Bronchial epithelial cell (primary cell): ENCODE measurements at regions not wholly inside any gene's neighbourhood (a gene's known extent, or its start where the extent isn't known, plus 50 kb on each side); places are given as distances from the start of the nearest gene placed in this dataset.

ENCODE experiments used
- DNase-seq: peaks from one replicate; pipeline ENCODE4 v3.0.0-alpha.2; 2010; ENCODE audit warnings: low read depth
- FAIRE-seq: peaks from 2 replicates; lab custom pipeline; 2011; peaks lifted over from hg19 to GRCh38; lab: Jason Lieb, UNC
- H3K27me3 ChIP-seq: 2 replicates; pipeline ENCODE4 v1.5.1; 2011; ENCODE audit warnings: low read length; ENCODE audit not compliant: control insufficient read depth, insufficient read depth
- H3K36me3 ChIP-seq: 2 replicates; pipeline ENCODE4 v1.5.1; 2011; ENCODE audit warnings: low read length; ENCODE audit not compliant: control insufficient read depth, insufficient read depth
- H3K4me3 ChIP-seq: 2 replicates; pipeline ENCODE4 v1.5.1; 2011; ENCODE audit warnings: mild to moderate bottlenecking, low read depth, low read length, control low read depth
- TF ChIP-seq, protein P1 (sequence below): IDR thresholded peaks from 2 replicates; pipeline ENCODE4 v1.5.1; 2011; ENCODE audit warnings: mild to moderate bottlenecking, moderate library complexity, low read length, control low read depth, inconsistent platforms; ENCODE audit not compliant: insufficient read depth, severe bottlenecking

DNA sequence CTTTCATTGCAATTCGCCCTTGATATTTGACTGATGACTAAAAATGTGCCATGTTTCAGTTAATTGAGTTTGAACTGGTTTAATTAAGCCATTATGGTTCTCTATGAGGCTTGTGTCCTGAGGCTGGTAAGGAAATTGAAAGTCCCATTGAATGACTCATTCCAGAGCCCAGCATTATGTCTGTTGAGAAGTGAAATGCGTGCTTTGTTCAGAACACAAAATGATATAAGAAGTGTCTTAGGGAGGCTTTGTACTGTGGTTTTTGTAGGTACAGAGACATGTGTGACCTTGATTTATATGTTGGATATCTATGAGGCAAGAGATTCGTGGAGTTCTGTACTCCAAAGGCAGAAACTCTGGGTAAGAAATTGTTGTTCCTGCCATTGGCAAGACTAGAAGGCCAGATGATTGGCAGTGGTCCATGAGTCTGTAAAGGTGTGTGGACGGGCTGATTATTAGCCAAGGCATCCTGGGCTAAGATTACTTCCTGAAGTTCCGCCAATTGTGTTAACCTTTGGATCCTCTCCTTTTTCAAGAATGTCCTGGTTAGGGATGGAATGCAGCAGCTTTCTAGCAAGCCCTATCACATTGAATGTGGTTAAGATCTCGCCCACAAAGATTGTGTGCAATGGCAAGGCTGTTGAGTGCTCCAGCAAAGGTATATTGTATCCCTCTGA, 103.7 kb downstream of the NPIPB5 start:
- FAIRE-seq (no peak), DNase-seq (peak; percentile 77)
- TF ChIP-seq, protein P1, sequence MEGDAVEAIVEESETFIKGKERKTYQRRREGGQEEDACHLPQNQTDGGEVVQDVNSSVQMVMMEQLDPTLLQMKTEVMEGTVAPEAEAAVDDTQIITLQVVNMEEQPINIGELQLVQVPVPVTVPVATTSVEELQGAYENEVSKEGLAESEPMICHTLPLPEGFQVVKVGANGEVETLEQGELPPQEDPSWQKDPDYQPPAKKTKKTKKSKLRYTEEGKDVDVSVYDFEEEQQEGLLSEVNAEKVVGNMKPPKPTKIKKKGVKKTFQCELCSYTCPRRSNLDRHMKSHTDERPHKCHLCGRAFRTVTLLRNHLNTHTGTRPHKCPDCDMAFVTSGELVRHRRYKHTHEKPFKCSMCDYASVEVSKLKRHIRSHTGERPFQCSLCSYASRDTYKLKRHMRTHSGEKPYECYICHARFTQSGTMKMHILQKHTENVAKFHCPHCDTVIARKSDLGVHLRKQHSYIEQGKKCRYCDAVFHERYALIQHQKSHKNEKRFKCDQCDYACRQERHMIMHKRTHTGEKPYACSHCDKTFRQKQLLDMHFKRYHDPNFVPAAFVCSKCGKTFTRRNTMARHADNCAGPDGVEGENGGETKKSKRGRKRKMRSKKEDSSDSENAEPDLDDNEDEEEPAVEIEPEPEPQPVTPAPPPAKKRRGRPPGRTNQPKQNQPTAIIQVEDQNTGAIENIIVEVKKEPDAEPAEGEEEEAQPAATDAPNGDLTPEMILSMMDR, result no peak
- Histone ChIP-seq H3K27me3 (no peaks in the 10 kb centered on the region), H3K36me3 (no peaks in the 10 kb centered on the region), H3K4me3 (no peak overlapping the region)

DNA sequence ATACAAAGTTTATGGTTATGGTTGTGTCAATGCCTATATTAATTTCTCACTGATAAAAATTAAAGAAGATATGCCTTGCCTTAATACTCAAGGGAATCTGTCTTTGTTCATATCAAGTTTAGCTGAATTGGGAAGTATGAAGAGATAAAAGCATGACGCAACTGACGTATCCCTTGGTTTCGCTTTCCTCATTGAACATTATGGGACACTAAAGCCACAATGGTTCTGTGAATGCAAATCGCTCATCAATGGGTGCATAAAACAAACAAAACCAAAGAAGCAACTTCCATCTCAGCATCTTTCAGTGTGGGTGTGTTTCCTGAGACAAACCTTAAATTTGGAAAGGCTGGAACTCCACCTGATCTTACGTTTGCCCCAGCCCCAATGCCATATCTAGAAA, 108.2 kb downstream of the NPIPB5 start:
- DNase-seq (no peak), FAIRE-seq (no peak)
- Histone ChIP-seq H3K27me3 (no peaks in the 10 kb centered on the region), H3K4me3 (no peak overlapping the region), H3K36me3 (no peaks in the 10 kb centered on the region)
- TF ChIP-seq, protein P1, result no peak

DNA sequence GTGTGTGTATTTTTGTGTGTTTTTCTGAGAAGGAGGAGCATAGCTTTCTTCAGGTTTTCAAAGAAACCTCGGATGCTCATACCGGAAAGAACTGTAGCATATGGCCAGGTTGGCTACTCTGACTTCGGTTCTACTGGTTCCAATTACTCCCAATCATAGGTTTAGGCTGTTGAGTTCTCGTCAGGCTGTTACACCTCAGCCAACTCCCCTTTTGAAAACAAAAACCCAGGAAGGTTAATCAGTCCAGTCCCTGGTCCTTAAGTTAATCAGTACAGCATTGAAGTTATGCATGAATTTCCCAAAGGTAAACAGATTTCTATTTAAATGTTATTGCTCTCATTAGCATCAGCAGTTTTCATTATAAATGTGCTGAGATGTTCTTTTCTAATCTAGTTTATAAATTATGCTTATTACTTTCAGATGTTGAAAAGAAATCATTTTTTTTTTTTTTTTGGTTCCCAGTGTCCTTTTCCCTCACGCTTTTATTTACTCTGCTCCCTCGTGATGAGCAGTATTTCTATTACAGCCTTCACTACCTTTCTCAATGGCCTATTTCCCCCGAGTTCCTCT, 111.0 kb downstream of the NPIPB5 start:
- TF ChIP-seq, protein P1, result no peak
- no peak overlapping the region for H3K4me3 ChIP-seq
- H3K27me3 ChIP-seq, result no peaks in the 10 kb centered on the region
- FAIRE-seq (no peak), DNase-seq (no peak)
- no peaks in the 10 kb centered on the region for H3K36me3 ChIP-seq

DNA sequence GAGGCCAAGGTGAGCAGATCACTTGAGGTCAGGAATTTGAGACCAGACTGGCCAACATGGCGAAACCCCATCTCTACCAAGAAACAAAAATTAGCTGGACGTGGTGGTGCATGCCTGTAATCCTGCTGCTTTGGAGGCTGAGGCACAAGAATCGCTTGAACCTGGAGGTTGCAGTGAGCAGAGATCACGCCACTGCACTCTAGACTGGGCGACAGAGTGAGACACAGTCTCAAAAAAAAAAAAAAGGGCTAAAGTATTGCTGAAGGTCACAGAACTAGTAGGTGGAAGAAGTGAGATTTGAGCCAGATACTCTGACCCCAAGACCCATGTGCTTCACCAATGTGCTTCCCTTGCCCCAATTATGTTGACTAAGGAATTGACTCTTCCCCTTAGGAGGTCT, 112.0 kb downstream of the NPIPB5 start:
- Histone ChIP-seq H3K27me3 (no peaks in the 10 kb centered on the region), H3K36me3 (no peaks in the 10 kb centered on the region), H3K4me3 (no peak overlapping the region)
- DNase-seq (no peak), FAIRE-seq (no peak)
- TF ChIP-seq, protein P1, result no peak

DNA sequence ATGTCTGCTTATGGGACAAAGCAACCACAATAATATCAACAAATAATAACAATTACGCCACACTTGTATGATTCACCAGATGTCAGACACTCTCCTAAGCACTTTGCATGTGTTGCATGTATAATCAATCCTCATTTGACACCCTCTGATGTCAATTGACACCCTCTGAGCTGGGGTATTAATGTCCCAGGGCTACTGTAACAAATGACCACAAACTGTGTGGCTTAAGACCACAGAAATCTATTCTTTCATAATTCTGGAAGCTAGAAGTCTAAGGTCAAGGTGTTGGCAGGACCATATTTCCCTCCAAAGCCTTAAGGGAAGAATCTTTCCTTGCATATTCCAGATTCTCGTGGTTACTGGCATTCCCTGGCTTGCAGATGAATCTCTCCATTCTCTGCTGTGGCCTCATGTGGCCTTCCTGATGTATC, 112.7 kb downstream of the NPIPB5 start:
- no peaks in the 10 kb centered on the region for H3K36me3 ChIP-seq
- no peak overlapping the region for H3K4me3 ChIP-seq
- DNase-seq (peak; percentile 79), FAIRE-seq (no peak)
- no peaks in the 10 kb centered on the region for H3K27me3 ChIP-seq
- TF ChIP-seq, protein P1, result no peak
